Stimulated activated CD4-positive, alpha-beta T cell treated with anti-CD3 and anti-CD28 coated beads, Interleukin-12 subunit alpha, Interleukin-12 subunit beta, amount 100 ng/mL, for 4 hours (primary cell): ENCODE measurements at regions not wholly inside any gene's neighbourhood (a gene's known extent, or its start where the extent isn't known, plus 50 kb on each side); places are given as distances from the start of the nearest gene placed in this dataset.
"Not testable (repeated sequence)": the region's sequence is repeated elsewhere in the genome, so short reads cannot be mapped to it uniquely, and the experiment has no call there.

Source experiments
- DNase-seq: peaks from one replicate; pipeline ENCODE4 v3.0.0-alpha.2; 2020

DNA sequence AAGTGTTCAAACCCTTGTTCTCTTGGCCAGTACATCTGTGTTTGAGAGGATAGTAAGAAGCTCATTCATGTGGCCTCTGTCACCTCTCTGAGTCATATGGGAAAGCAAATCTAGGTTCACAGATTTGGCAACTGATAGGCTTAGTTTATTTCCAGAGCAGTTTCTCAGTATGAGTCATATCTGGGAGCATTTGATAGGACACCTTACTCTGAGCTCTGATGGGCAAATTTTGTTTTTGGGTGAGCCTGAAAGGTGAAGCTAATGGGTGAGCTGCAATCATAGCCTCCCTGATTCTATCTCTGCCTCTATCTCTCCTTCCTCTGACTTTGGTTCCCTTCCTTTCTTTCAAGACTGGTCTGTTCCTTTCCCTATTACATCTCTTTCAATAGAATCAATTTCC is 134.4 kb downstream of the S1PR1 start:
- DNase-seq = no peak

DNA sequence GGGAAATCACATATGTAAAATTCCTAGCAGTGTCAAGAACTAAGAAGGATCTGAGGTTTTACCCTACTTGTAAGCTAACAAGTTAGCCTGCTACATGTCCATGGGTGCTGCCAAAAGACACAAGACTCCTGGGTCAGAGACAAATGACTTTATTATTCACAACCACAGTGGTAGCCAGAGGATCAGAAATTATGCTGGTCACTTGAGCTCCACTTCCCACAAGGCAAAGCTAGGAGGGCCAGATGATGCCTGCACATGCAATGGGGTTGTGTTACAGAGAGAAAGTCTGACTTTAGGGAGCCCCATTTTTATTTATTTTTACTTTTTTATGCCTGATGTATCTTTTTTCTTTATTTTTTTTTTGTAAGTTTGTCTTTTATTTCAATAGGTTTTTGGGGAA is 136.8 kb downstream of the S1PR1 start:
- no peak for DNase-seq

DNA sequence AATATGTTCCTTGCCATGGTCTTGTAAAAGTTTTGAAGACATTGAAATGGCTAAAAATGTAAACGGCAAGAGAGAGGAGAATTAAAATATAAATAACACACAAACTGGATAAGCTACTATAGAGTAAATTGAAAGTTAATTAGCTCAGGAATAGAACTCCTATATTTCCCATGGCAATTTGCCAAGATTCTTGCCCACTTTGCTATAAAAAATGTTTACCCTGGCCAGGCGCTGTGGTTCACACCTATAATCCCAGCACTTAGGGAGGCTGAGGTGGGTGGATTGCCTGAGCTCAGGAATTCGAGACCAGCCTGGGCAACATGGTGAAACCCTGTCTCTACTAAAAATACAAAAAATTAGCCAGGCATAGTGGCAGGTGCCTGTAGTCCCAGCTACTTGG is 138.6 kb downstream of the S1PR1 start:
- DNase-seq = not testable (repeated sequence)

DNA sequence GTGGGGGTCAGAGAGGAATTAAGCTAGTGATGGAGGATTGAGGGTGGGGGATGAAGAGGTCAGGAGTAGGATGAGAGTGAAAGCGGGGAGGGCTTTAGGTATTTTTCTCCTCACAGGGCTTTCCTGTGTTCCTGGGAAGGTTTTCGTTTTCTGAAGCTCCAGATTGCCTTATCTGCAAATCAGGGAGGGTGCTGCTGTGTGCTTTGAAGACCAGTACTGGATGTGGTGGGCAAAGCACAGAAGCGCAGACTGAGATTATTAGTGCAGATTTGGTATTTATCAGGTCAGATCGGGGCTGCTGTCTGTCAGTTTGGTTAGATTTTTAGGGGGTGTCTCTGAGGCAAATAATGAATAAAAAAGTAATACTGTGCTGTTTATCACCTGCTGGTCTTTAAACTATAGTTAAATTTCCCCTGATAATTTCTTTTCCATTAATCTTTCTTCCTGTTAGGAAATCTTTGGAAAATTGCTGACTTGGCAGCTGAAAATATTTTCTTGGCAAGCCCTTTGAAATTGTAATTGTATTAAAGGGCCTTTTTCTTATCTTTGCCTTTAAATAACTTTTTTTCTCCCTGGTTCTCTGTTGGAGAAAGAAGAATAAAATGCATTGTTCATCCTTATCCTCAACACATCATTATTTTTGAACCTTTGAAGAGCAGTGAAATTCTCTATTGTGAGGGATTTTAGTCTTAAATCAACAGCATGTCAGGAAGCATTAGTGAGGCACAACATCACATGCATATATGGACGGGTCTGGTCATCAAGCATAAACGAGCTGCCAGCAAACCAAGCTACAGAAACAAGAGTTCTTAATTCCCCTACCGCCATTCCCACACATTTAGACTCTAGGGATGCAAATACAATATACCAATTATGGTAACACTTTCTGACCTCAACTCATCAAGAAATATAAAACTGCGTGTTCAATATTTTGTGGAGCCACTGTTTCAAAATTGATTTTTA is 139.6 kb downstream of the S1PR1 start:
- no peak for DNase-seq

DNA sequence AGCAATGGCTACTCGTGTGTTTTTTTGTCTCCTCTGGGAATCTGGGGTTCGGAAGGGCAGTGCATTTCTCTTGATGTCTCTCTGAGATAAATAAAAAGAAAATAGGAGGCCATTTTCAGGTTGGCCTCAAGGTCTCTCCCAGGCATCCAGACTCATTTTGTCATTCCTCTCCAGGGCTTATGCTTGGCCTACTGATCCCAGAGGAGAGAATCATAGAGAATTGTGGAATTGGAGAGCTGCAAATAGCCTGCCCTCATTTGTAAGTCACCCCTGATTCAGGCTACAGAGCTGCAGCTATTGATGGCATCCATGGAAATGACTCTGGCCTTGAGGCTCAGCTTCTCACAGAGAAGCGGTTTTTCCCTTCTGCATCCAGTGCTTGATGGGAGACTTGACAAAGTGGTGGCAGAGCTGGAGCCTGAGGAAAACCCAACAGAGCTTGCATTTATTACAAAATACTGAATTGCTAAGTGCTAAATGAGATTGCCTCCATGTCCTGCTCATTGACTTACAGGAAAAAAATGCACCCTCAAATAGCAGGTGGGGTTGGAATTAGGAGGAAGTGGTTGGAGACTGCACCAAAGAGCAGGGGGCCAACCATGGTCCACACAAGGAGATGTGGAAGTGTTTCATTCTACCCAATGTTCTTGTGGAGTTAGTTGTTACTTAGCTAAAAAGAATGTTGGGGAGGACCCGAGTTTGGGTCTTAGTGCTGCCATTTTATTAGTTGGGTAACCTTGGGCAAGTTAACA is 140.4 kb downstream of the S1PR1 start:
- no peak for DNase-seq

DNA sequence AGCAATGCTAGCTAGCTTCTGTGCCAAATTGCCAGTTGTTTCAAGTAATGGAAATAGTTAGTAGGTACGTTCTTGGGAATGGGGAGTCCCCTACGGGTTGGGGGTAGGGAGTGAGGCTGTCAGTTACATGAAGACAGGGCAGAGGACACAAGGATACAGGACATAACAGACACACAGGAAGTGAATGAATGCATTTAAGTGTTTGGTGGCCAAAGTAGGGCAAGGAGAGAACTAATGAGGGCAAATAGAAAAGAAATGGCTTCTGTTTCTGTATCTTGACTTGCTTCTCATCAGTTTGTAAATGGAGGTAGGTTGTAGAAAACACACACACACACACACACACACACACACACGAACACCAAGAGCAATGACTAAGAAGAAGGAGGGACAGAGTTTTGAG is 142.2 kb downstream of the S1PR1 start:
- no peak for DNase-seq

DNA sequence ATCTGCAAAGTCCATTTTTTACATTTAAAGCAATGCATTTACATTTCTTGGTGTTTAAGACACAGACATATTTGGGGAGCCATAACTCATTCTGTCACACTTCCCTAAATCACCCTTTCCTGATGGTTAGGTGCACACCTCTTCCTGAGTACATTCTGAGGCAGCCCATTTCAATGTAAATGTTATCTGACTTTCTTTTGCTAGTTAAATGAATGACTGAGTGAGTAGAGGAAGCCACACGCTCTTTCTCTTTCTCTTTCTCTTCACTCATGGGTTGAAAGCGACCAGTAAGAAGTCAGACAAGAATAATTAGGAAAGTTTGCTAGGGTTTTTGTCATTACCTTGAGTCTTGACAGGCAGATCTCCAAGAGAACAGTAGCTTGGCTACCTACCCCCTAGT is 143.1 kb downstream of the S1PR1 start:
- DNase-seq = no peak

DNA sequence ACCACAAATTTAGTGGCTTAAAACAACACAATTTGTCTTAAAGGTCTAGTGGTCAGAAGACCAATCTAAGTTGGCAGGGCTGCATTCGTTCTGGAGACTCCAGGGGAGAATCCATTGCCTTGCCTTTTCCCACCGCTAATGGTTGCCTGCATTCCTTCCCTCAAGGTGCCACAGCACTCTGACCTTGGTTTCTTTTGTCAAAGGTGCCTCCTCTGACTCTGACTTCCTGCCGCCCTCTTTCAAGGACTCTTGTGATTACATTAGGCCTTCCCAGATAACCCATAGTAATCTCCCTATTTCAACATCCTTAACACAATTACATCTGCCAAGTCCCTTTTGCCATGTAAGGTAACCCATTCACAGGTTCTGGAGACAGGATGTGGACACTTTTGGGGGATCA is 145.3 kb downstream of the S1PR1 start:
- no peak for DNase-seq

DNA sequence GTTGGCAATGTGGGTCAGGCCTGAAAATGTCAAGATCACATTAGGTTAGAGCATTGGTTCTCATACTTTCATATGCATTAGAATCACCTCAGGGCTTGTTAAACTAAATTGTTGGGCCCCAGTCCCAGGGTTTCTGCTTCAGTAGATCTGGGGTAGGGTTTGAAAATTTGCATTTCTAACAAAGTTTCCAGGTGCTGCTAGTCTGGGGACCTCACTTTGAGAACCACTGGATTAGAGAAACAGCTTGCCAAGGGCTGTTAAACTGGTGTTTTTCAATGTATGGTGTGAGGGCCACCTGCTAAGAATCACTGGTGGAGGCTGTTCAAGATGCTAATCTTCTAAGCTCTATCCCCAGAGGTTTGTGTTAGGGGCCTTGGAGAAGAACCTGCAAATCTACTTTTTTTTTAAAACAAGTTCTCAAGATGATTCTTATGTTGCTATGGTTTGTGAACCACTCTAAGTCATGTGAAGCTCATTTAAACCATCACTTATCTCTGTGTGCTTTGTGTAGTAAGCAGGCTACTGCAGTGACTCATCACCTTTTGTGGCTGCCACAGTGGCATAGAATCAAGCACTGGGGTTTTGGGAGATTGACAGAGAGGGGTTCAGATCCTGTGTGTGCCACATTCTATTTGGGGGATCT is 152.2 kb downstream of the S1PR1 start:
- DNase-seq = no peak

DNA sequence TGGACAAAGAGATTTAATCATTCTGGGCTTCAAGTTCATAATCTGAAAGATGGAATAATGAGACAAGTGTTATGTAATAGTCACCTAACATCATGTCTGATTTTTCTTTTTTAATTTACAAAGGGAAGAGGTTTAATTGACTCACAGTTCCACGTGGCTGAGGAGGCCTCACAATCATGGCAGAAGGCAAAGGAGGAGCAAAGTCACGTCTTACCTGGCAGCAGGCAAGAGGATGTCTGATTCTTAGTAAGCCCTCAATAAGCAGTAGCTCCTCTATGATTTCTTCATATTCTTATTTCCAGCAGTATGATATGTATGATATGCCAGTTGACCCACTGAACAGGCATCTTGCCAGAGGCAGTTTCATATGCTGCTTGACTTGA is 152.7 kb downstream of the S1PR1 start:
- no peak for DNase-seq

DNA sequence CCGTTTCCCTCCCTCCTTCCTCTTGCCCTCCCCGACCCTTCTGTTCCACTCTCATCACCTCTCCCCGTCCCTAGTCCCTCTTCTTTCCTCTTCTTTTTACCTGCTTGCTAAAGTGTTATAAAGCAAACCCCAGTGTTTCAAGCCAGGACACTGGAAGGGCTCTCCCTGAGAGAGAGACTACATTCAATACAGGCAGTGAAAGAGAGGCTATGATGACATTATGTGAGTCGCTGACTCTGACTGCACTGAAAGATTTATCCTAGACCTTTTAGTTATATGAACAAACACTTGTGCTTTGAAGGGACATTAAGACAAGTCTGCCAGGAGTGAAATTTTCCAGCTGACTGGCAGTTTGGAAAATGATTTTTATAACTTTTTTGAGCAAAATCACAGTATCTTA is 155.7 kb downstream of the S1PR1 start:
- no peak for DNase-seq

DNA sequence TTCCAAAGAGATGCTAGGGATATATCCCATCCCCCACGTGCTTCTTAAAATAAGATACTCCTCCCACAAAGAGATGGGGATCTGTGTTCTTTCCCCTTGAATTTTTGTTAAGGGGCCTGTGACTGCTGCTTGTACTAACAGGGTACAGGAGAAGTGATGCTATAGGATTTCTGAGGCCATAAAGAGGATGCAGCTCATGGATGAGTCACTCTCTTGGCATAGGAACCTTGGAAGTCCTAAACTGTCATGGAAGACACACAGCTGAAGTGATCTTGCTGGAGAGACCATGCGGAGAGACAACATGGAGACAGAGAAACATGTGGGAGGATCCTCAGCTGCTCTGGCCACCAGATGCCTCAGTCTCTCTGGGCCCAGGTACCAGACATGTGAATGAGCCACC is 157.2 kb downstream of the S1PR1 start:
- DNase-seq = no peak

DNA sequence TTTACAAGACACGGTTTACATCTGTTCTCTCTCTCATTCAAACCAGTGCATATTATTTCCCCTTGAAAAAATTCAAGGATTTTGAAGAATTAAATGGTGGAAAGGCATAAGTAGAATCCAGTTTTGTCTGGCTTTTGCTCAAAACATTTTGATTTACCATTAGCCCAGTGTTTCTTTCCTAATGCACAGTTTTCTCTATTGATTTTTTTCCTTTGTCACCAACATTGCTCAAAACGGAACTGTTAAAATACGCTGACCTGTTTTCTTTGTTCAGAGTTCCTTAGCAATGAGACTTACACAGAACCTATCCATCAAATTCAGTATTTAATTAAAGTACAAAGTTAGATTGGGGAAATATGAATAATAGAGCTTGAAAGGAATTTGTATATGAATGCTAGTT is 162.4 kb downstream of the S1PR1 start:
- no peak for DNase-seq

DNA sequence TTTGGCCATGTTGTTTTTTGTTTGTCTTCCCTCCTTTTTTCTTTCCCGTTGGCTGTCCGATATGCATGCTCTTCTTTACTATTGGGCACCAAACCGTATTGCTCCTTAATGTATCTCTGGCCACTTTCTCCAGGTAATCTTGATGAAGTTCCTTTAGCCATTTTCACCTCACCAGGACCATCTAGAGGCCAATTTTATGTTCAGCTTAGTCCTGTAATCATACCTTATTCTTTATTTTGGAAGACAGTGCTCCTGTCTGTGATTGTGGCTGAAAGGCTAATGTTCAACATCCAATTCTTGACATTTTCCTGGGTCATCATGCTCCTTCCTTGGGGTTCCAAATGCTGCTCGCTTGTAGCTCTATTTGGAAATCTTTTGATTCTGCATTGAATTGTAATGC is 169.5 kb downstream of the S1PR1 start:
- DNase-seq = no peak

DNA sequence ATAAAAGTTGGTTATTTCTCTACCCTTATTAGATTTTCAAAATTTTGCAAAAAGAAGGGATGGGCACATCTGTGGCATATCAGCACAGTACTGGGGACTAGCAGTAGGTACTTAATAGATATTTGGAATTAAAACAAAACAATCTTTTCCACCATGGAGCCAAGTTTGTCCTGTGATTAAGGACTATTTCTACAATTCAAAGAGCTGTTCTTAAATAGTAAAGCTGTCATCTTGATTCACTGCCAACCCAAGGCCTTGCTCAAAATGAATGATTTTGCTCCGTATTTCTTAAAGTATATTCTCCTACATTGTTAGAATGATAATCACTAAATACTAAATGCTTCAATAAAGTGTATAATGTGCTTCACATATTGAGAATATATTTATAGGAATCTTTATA is 169.9 kb downstream of the S1PR1 start:
- DNase-seq = no peak

DNA sequence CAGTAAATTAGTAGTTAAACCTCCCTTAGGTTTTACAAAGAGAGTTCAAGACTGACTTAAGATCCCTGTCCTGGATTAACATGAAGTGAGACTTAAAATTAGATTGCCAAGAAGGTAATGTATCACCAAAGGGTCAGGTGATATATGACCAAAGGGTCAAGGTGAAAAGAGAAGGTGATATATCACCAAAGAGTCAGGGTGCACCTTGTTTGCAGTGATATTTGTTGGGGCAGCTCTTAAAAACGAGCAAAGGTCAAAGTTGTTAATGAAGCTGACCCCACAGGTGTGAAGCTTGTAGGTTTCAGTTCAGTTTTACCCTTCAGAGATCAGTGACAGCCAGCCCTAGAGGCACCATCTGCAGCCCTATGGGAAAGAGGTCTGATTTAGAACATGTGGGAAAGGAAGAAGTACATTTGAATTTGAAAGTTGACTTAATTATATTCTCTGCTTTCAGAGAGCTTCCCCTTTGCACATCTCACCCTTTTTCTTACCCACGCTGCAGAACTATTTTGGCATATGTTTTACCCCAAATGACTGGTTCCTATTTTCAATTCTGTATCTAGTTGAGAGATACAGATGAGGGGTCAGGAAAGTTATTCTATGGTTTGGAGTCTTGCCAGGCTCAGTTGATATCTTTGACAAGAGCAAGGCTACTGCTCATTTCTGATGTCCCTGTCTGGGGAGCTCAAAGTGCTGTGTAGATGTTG is 170.8 kb downstream of the S1PR1 start:
- DNase-seq = no peak

DNA sequence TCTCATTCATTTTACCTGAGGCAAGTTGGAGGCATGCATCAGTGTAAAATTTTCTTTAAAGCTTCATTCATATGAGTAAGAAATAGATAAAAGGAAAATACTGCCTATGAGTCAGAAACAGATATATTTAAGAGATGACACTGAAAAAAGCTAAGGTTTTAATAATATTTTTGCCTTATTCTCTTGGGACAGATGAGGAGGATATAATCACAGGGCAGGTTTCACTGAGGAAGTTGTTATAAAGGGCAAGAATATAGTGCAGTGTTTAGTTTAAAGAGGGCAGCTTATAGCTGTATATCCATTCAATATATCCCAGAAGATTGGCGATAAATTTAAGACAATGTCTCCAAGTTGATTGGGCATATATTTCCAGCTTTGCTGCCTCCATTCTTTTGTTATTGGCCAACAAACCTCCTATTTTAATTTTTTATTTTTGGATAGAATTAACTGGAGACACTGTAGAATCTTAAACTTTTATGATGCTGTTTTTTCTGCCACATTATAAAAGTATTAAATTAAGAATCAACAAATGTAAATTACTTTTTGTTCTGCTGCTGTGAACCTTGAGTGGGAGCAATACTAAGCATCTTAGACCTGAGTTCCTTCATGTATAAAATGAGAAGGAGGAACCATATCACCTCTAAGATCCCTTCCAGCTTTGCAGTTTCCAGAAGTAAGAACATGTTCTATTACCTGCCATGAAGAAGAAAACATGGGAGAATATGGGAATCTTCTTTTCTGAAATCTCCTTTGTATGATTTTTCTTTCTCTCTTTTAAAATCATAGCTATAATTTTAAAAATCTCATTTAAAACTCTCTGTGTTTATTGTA is 171.6 kb downstream of the S1PR1 start:
- DNase-seq = no peak

DNA sequence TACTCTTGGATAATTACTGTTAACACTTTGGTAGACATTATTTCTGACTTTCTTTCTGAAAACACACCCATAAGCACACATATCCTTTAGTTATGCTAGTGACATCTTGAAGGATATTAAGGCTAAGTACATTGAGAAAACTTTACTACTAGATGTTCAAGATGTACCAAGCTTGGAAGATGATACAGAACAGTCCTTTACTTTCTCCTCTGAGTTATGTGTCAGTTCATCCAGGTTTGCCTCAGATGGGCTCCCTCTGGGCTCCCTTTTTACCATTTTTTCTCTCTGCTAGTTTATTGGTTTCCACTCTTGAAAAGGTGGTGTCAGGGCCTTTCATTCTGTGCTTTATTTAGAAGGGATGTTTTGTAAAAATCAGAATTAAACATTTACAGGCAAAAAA is 172.3 kb downstream of the S1PR1 start:
- no peak for DNase-seq

DNA sequence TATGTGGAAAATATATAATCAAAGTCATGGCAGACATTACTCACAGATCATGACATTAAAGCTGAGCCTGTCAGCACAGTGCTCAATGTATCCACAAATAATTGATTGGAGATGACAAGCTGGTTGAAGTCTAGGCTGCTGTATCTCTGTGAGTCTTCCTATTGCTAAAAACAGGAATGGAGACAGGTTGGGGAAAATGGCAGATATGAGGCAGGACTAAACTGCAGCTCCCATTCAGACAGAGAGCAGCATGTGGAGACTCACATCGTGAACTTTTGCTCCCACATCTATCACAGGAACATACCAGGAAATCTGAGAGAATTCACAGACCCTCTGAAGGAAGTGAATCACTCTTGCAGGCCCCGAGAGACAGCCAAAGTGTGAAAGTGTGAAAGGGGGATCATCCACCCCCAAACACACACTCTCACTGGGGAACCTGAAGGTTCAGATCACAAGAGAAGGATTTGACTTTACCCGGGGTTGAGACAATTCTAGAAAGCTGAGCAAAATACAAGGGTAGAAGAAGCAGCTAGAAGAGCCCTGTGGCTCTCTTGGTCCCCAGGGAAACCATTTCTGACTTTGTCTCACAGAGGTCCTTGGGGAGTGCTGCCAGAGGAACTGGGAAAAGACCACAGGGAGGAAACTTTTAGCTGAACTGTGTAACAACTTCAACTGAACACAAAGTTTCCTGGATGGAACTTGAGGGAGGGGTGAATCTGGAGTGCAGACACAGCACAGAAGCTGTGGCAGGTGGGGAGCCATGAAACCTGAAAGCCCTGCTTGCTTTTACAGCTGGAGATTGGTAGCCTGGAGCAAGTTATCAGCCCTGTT is 173.4 kb downstream of the S1PR1 start:
- no peak for DNase-seq

DNA sequence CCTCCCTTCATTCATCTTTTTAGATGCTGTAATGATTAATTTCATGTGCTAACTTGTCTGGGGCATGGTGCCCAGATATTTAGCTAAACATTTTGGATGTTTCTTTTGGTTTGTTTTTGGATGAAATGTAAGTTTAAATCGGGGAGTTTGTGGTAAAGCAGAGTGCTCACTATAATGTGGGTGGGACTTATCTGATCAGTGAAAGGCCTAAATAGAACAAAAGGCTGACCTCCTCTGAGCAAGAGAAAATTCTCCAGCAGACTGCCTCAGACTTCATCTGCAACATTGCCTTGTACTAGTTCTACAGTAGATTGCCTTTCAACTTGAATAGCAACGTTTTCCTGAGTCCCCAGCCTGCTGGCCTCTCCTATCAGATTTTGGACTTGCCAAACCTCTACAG is 183.6 kb downstream of the S1PR1 start:
- no peak for DNase-seq

DNA sequence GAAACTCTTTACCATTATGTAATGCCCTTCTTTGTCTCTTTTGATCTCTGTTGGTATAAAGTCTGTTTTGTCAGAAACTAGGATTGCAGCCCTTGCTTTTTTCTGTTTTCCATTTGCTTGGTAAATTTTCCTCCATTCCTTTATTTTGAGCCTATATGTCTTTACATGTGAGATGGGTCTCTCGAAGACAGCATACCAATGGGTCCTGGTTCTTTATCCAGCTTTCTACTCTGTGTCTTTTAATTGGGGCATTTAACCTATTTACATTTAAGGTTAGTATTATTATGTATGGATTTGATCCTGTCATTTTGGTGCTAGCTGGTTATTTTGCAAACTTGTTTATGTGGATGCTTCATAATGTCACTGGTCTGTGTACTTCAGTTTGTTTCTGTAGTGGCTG is 191.3 kb downstream of the S1PR1 start:
- not testable (repeated sequence) for DNase-seq
